HepG2 (cell line): ENCODE measurements at regions not wholly inside any gene's neighbourhood (a gene's known extent, or its start where the extent isn't known, plus 50 kb on each side); places are given as distances from the start of the nearest gene placed in this dataset.

Source experiments
- HNF4A ChIP-seq: sonication (generic); formaldehyde crosslinking; IDR thresholded peaks from 2 replicates; pipeline ENCODE4 v1.4.0; 2020; ENCODE audit warnings: missing genetic modification reagents
- NFE2L1 ChIP-seq: sonication (generic); formaldehyde crosslinking; IDR thresholded peaks from 2 replicates; pipeline ENCODE4 v1.4.0; 2020; ENCODE audit warnings: missing genetic modification reagents, mild to moderate bottlenecking, borderline replicate concordance
- NFRKB ChIP-seq: fragments of 450-650 bp; IDR thresholded peaks from 2 replicates; pipeline ENCODE4 v1.6.1; 2017
- RAD21 ChIP-seq: fragments of 450-650 bp; formaldehyde crosslinking; IDR thresholded peaks from 2 replicates; pipeline ENCODE4 v1.5.0; 2020; ENCODE audit warnings: mild to moderate bottlenecking
- TF ChIP-seq, protein P1 (sequence below): IDR thresholded peaks from 2 replicates; pipeline ENCODE4 v1.6.1; 2016; ENCODE audit warnings: low read depth, missing genetic modification reagents, missing compliant biosample characterization
- TF ChIP-seq, protein P2 (sequence below): IDR thresholded peaks from 2 replicates; pipeline ENCODE4 v1.6.1; 2016; ENCODE audit warnings: mild to moderate bottlenecking, missing biosample characterization, missing genetic modification reagents

- TF ChIP-seq RAD21 (CRISPR knock-in tag) (no peak), HNF4A (CRISPR knock-in tag) (no peak), NFE2L1 (CRISPR knock-in tag) (no peak), NFRKB (no peak)
- TF ChIP-seq, protein P1, sequence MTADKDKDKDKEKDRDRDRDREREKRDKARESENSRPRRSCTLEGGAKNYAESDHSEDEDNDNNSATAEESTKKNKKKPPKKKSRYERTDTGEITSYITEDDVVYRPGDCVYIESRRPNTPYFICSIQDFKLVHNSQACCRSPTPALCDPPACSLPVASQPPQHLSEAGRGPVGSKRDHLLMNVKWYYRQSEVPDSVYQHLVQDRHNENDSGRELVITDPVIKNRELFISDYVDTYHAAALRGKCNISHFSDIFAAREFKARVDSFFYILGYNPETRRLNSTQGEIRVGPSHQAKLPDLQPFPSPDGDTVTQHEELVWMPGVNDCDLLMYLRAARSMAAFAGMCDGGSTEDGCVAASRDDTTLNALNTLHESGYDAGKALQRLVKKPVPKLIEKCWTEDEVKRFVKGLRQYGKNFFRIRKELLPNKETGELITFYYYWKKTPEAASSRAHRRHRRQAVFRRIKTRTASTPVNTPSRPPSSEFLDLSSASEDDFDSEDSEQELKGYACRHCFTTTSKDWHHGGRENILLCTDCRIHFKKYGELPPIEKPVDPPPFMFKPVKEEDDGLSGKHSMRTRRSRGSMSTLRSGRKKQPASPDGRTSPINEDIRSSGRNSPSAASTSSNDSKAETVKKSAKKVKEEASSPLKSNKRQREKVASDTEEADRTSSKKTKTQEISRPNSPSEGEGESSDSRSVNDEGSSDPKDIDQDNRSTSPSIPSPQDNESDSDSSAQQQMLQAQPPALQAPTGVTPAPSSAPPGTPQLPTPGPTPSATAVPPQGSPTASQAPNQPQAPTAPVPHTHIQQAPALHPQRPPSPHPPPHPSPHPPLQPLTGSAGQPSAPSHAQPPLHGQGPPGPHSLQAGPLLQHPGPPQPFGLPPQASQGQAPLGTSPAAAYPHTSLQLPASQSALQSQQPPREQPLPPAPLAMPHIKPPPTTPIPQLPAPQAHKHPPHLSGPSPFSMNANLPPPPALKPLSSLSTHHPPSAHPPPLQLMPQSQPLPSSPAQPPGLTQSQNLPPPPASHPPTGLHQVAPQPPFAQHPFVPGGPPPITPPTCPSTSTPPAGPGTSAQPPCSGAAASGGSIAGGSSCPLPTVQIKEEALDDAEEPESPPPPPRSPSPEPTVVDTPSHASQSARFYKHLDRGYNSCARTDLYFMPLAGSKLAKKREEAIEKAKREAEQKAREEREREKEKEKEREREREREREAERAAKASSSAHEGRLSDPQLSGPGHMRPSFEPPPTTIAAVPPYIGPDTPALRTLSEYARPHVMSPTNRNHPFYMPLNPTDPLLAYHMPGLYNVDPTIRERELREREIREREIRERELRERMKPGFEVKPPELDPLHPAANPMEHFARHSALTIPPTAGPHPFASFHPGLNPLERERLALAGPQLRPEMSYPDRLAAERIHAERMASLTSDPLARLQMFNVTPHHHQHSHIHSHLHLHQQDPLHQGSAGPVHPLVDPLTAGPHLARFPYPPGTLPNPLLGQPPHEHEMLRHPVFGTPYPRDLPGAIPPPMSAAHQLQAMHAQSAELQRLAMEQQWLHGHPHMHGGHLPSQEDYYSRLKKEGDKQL (CRISPR knock-in tag) = no peak
- TF ChIP-seq, protein P2, sequence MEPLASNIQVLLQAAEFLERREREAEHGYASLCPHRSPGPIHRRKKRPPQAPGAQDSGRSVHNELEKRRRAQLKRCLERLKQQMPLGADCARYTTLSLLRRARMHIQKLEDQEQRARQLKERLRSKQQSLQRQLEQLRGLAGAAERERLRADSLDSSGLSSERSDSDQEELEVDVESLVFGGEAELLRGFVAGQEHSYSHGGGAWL (CRISPR knock-in tag) = no peak
Measured at GRCh38 chr4:152225680-152226079, 310.2 kb downstream of the FBXW7 start.
